Panc1 (cell line): ENCODE measurements at regions not wholly inside any gene's neighbourhood (a gene's known extent, or its start where the extent isn't known, plus 50 kb on each side); places are given as distances from the start of the nearest gene placed in this dataset.

Experiments
- ATAC-seq: fragments of 200-7000 bp; cut with Tn5 transposase; 2 replicates; pipeline ENCODE4 v1.9.1; 2020; ENCODE audit warnings: mild to moderate bottlenecking, moderate library complexity
- BruUV-seq: library from RNA; stranded (reverse); fragments of 400-500 nt; replicated peaks from 2 replicates; lab custom pipeline; 2021; lab: Mats Ljungman, UMichigan
- CTCF ChIA-PET: fragments of 300-600 bp; sonication (Branson Sonifier 250); formaldehyde crosslinking; loops from one replicate; lab custom pipeline; 2022; ENCODE audit warnings: antibody characterized with exemption; lab: Charles Lee
- POLR2A ChIA-PET: fragments of 300-600 bp; sonication (Branson Sonifier 250); formaldehyde crosslinking; loops from one replicate; lab custom pipeline; 2022; ENCODE audit warnings: antibody characterized with exemption; lab: Charles Lee
- DNase-seq: peaks from one replicate; pipeline ENCODE4 v3.0.0-alpha.2; 2010; ENCODE audit warnings: low read depth, low spot score
- H3K27ac ChIP-seq: 2 replicates; pipeline ENCODE4 v1.5.1; 2011; ENCODE audit warnings: mild to moderate bottlenecking, low read length, inconsistent platforms
- H3K27me3 ChIP-seq: fragments of 200-500 bp; sonication (Bioruptor generic); 2 replicates; pipeline ENCODE4 v1.6.0; 2014; ENCODE audit warnings: low read length, inconsistent platforms; ENCODE audit not compliant: control insufficient read depth, insufficient read depth
- H3K36me3 ChIP-seq: fragments of 200-500 bp; sonication (Bioruptor generic); 2 replicates; pipeline ENCODE4 v1.5.1; 2014; ENCODE audit warnings: inconsistent platforms, mild to moderate bottlenecking, low read length, moderate library complexity; ENCODE audit not compliant: control insufficient read depth, insufficient read depth
- H3K4me1 ChIP-seq: 2 replicates; pipeline ENCODE4 v1.5.1; 2011; ENCODE audit warnings: inconsistent platforms, mild to moderate bottlenecking, low read length, moderate library complexity; ENCODE audit not compliant: control insufficient read depth, insufficient read depth
- H3K4me3 ChIP-seq, 2 experiments: 2 replicates each; pipeline ENCODE4 v1.5.1; 2011 to 2012; ENCODE audit warnings: low read depth in 2 of 2, low read length in 2 of 2, mild to moderate bottlenecking in 2 of 2, inconsistent platforms in 1 of 2, moderate library complexity in 1 of 2
- H3K9me3 ChIP-seq: fragments of 200-500 bp; sonication (Bioruptor generic); 2 replicates; pipeline ENCODE4 v1.5.1; 2014; ENCODE audit warnings: low read depth, mild to moderate bottlenecking, inconsistent platforms, low read length, moderate library complexity; ENCODE audit not compliant: control insufficient read depth, insufficient read depth
- CTCF ChIP-seq: fragments of 450-650 bp; IDR thresholded peaks from 2 replicates; pipeline ENCODE4 v1.5.1; 2017; ENCODE audit warnings: mild to moderate bottlenecking
- POLR2AphosphoS5 ChIP-seq: IDR thresholded peaks from 2 replicates; pipeline ENCODE4 v1.6.1; 2012; ENCODE audit warnings: mild to moderate bottlenecking, low read depth, low read length, moderate library complexity
- REST ChIP-seq, 2 experiments: IDR thresholded peaks; 2 replicates each; pipeline ENCODE4 v1.6.1; 2011 to 2012; ENCODE audit warnings: low read depth in 2 of 2, control low read depth in 1 of 2, low read length in 1 of 2, mild to moderate bottlenecking in 1 of 2, moderate library complexity in 1 of 2; ENCODE audit not compliant: insufficient read depth in 1 of 2
- SIN3A ChIP-seq: IDR thresholded peaks from 2 replicates; pipeline ENCODE4 v1.6.1; 2012; ENCODE audit warnings: low read depth, mild to moderate bottlenecking, low read length, moderate library complexity, borderline replicate concordance; ENCODE audit not compliant: insufficient read depth
- TCF7L2 ChIP-seq: IDR thresholded peaks from 2 replicates; pipeline ENCODE4 v1.6.1; 2011; ENCODE audit warnings: mild to moderate bottlenecking, low read depth, low read length, inconsistent platforms
- in situ Hi-C: cut with HindIII; loops from 2 replicates; pipeline ENCODE4 v1.10.0; 2016; ENCODE audit warnings: low sequenced_read_pairs, low pct_unique_long_range_greater_than_20kb
- intact Hi-C: fragments of 100-400 bp; cut with micrococcal nuclease; formaldehyde crosslinking; loops from one replicate; pipeline ENCODE4 v1.10.0; 2022; ENCODE audit not compliant: unreplicated experiment

- H3K9me3 ChIP-seq: no peaks in the 10 kb centered on the region
- H3K4me3 ChIP-seq: no peak overlapping the region
- H3K4me1 ChIP-seq: no peaks in the 10 kb centered on the region
- TF ChIP-seq CTCF (no peak), TCF7L2 (no peak), REST (IDR thresholded peaks at IDR 0.05; ENCODE audit: insufficient read depth in 1 of 2, low read depth in 2 of 2, low read length in 1 of 2) (no peak), POLR2AphosphoS5 (no peak), SIN3A (no peak)
- no TSS peak for BruUV-seq
- no peak overlapping the region for H3K27ac ChIP-seq
- H3K27me3 ChIP-seq: no peaks in the 10 kb centered on the region
- ChIA-PET CTCF (no interaction called here), POLR2A (no interaction called here)
- in situ Hi-C loops: no loop called here
- H3K36me3 ChIP-seq: no peaks in the 10 kb centered on the region
- no peak for ATAC-seq
- no peak for DNase-seq
- intact Hi-C loops: no loop called here
Measured at GRCh38 chr7:109639561-109639960, 1069.9 kb downstream of the DNAJB9 start.

GRCh38 chr7:109641445-109641844 is 1071.8 kb downstream of the DNAJB9 start:
- intact Hi-C loops: no loop called here
- Histone ChIP-seq H3K4me1 (no peaks in the 10 kb centered on the region), H3K27ac (no peak overlapping the region), H3K27me3 (no peaks in the 10 kb centered on the region), H3K4me3 (no peak overlapping the region), H3K36me3 (no peaks in the 10 kb centered on the region), H3K9me3 (no peaks in the 10 kb centered on the region)
- ChIA-PET CTCF (no interaction called here), POLR2A (no interaction called here)
- in situ Hi-C loops: no loop called here
- TF ChIP-seq CTCF: no peak
- DNase-seq (no peak), ATAC-seq (no peak)
- BruUV-seq: no TSS peak

- Histone ChIP-seq H3K4me1 (no peaks in the 10 kb centered on the region), H3K27me3 (no peaks in the 10 kb centered on the region), H3K36me3 (no peaks in the 10 kb centered on the region), H3K4me3 (no peak overlapping the region), H3K27ac (no peak overlapping the region), H3K9me3 (no peaks in the 10 kb centered on the region)
- intact Hi-C loops: no loop called here
- DNase-seq (no peak), ATAC-seq (no peak)
- in situ Hi-C loops: no loop called here
- BruUV-seq: no TSS peak
- POLR2A ChIA-PET: no interaction called here
- TF ChIP-seq SIN3A (no peak), REST (IDR thresholded peaks at IDR 0.05; ENCODE audit: insufficient read depth in 1 of 2, low read depth in 2 of 2, low read length in 1 of 2) (no peak), TCF7L2 (no peak), POLR2AphosphoS5 (no peak), CTCF (no peak)
- CTCF ChIA-PET: no interaction called here
Measured at GRCh38 chr7:109646124-109646523, 1076.5 kb downstream of the DNAJB9 start.
